Gastroesophageal sphincter (tissue), 3 donors: ENCODE measurements at regions not wholly inside any gene's neighbourhood (a gene's known extent, or its start where the extent isn't known, plus 50 kb on each side); places are given as distances from the start of the nearest gene placed in this dataset.

ENCODE experiments used
- POLR2A ChIP-seq, 2 donors: fragments of 450-650 bp; IDR thresholded peaks; one replicate each; pipeline ENCODE4 v1.6.1; 2017; ENCODE audit warnings: antibody characterized with exemption in 2 of 2, mild to moderate bottlenecking in 2 of 2, moderate library complexity in 1 of 2
- TF ChIP-seq, protein P1 (sequence below), 4 experiments: fragments of 200-600 bp in 2 of 4; fragments of 450-650 bp in 2 of 4; sonication (generic) in 1 of 4; IDR thresholded peaks; one replicate each; pipeline ENCODE4 v1.5.1; 2017 to 2019; ENCODE audit warnings: antibody characterized with exemption in 4 of 4, mild to moderate bottlenecking in 2 of 4, moderate library complexity in 2 of 4

DNA sequence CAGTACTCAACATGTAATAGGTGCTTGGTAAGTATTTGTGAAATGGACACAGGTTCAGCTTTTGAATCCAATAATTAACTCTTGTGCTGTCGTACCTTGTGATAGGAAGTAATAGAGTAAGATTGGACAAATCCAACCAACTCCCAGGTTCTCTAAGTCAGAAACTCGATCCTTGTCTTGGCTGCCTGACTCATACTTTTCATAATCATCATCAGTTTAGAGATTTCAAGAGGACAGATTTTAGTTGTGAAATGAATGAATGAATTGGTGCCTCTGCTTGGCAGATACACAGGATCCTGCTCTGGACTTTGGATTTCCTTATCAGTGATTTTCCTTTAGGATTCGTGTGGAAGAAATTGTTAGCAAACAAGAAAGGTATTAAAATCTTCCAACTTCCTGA is 1145.2 kb downstream of the AACS start:
- TF ChIP-seq, protein P1, sequence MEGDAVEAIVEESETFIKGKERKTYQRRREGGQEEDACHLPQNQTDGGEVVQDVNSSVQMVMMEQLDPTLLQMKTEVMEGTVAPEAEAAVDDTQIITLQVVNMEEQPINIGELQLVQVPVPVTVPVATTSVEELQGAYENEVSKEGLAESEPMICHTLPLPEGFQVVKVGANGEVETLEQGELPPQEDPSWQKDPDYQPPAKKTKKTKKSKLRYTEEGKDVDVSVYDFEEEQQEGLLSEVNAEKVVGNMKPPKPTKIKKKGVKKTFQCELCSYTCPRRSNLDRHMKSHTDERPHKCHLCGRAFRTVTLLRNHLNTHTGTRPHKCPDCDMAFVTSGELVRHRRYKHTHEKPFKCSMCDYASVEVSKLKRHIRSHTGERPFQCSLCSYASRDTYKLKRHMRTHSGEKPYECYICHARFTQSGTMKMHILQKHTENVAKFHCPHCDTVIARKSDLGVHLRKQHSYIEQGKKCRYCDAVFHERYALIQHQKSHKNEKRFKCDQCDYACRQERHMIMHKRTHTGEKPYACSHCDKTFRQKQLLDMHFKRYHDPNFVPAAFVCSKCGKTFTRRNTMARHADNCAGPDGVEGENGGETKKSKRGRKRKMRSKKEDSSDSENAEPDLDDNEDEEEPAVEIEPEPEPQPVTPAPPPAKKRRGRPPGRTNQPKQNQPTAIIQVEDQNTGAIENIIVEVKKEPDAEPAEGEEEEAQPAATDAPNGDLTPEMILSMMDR (IDR thresholded peaks at IDR 0.05) = no peak
- TF ChIP-seq POLR2A (IDR thresholded peaks at IDR 0.05) = no peak
